Suprapubic skin (tissue), 4 donors: ENCODE measurements at regions not wholly inside any gene's neighbourhood (a gene's known extent, or its start where the extent isn't known, plus 50 kb on each side); places are given as distances from the start of the nearest gene placed in this dataset.

Experiments used
- EP300 ChIP-seq: sonication (generic); formaldehyde crosslinking; IDR thresholded peaks from one replicate; pipeline ENCODE4 v1.6.1; 2017; ENCODE audit warnings: antibody characterized with exemption
- POLR2A ChIP-seq, 2 donors: fragments of 450-650 bp; IDR thresholded peaks; one replicate each; pipeline ENCODE4 v1.6.1; 2017; ENCODE audit warnings: antibody characterized with exemption in 2 of 2, mild to moderate bottlenecking in 2 of 2, moderate library complexity in 2 of 2
- POLR2AphosphoS5 ChIP-seq, 3 donors: sonication (generic); formaldehyde crosslinking; IDR thresholded peaks; one replicate each; pipeline ENCODE4 v1.6.1; 2017; ENCODE audit warnings: antibody characterized with exemption in 3 of 3
- TF ChIP-seq, protein P1 (sequence below), 2 donors: fragments of 200-600 bp in 1 of 2; fragments of 450-650 bp in 1 of 2; sonication (generic) in 1 of 2; IDR thresholded peaks; one replicate each; pipeline ENCODE4 v1.5.1; 2016 to 2019; ENCODE audit warnings: antibody characterized with exemption in 2 of 2, mild to moderate bottlenecking in 1 of 2, moderate library complexity in 1 of 2

DNA sequence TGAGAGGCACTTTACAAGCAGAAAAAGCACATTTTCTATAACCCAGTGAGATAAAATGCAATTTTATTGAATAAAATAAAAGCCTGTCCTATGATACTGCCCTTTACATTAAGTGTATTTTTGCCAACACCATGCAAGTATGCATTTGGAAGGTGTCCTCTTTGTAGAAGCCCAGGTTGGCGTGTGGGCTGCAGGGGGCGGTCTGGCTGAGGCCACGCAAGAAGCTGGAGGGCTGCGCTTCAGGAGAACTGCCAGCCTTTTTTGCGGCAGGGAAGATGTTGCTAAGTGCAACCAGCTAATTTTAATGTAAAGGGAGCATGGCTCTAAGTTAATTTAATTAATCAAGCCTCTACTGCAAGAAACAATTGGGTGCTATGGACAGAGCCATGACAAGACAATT, 562.8 kb upstream of the SALL3 start:
- TF ChIP-seq, protein P1, sequence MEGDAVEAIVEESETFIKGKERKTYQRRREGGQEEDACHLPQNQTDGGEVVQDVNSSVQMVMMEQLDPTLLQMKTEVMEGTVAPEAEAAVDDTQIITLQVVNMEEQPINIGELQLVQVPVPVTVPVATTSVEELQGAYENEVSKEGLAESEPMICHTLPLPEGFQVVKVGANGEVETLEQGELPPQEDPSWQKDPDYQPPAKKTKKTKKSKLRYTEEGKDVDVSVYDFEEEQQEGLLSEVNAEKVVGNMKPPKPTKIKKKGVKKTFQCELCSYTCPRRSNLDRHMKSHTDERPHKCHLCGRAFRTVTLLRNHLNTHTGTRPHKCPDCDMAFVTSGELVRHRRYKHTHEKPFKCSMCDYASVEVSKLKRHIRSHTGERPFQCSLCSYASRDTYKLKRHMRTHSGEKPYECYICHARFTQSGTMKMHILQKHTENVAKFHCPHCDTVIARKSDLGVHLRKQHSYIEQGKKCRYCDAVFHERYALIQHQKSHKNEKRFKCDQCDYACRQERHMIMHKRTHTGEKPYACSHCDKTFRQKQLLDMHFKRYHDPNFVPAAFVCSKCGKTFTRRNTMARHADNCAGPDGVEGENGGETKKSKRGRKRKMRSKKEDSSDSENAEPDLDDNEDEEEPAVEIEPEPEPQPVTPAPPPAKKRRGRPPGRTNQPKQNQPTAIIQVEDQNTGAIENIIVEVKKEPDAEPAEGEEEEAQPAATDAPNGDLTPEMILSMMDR (IDR thresholded peaks at IDR 0.05): no peak
- TF ChIP-seq POLR2A (IDR thresholded peaks at IDR 0.05) (no peak), EP300 (no peak), POLR2AphosphoS5 (IDR thresholded peaks at IDR 0.05) (no peak)
